ENCODE measurements at regions not wholly inside any gene's neighbourhood (a gene's known extent, or its start where the extent isn't known, plus 50 kb on each side); places are given as distances from the start of the nearest gene placed in this dataset.
"Not testable (repeated sequence)": the region's sequence is repeated elsewhere in the genome, so short reads cannot be mapped to it uniquely, and the experiment has no call there.

- no peak overlapping the region for H3K4me3 ChIP-seq (ENCODE audit: low read depth, low read length)
- no peak for TF ChIP-seq CTCF (IDR thresholded peaks at IDR 0.05; ENCODE audit: insufficient read depth, low read length, poor library complexity, severe bottlenecking)
- H3K36me3 ChIP-seq (ENCODE audit: control insufficient read depth, insufficient read depth, low read length) = no peaks in the 10 kb centered on the region
- DNase-seq (ENCODE audit: low read depth) = no peak
- no peaks in the 10 kb centered on the region for H3K27me3 ChIP-seq (ENCODE audit: control insufficient read depth, insufficient read depth, low read length)
Measured at GRCh38 chr3:110984456-110985250, 87.0 kb upstream of the NECTIN3 start.

- H3K27me3 ChIP-seq (ENCODE audit: control insufficient read depth, insufficient read depth, low read length) = no peaks in the 10 kb centered on the region
- no peak for DNase-seq (ENCODE audit: low read depth)
- no peak overlapping the region for H3K4me3 ChIP-seq (ENCODE audit: low read depth, low read length)
- no peak for TF ChIP-seq CTCF (IDR thresholded peaks at IDR 0.05; ENCODE audit: insufficient read depth, low read length, poor library complexity, severe bottlenecking)
- no peaks in the 10 kb centered on the region for H3K36me3 ChIP-seq (ENCODE audit: control insufficient read depth, insufficient read depth, low read length)
Measured at GRCh38 chr3:110989446-110989845, 82.2 kb upstream of the NECTIN3 start.

- Histone ChIP-seq H3K36me3 (ENCODE audit: control insufficient read depth, insufficient read depth, low read length) (no peaks in the 10 kb centered on the region), H3K4me3 (ENCODE audit: low read depth, low read length) (no peak overlapping the region), H3K27me3 (ENCODE audit: control insufficient read depth, insufficient read depth, low read length) (no peaks in the 10 kb centered on the region)
- DNase-seq (ENCODE audit: low read depth) = no peak
- no peak for TF ChIP-seq CTCF (IDR thresholded peaks at IDR 0.05; ENCODE audit: insufficient read depth, low read length, poor library complexity, severe bottlenecking)
Measured at GRCh38 chr3:110995461-110996231, 76.0 kb upstream of the NECTIN3 start.

GRCh38 chr3:110998766-110999165 lies 72.8 kb upstream of the NECTIN3 start:
- DNase-seq (ENCODE audit: low read depth); H3K4me3 ChIP-seq (ENCODE audit: low read depth, low read length); H3K36me3 ChIP-seq (ENCODE audit: control insufficient read depth, insufficient read depth, low read length); H3K27me3 ChIP-seq (ENCODE audit: control insufficient read depth, insufficient read depth, low read length): not testable (repeated sequence)

- not testable (repeated sequence) for DNase-seq (ENCODE audit: low read depth); H3K4me3 ChIP-seq (ENCODE audit: low read depth, low read length); H3K36me3 ChIP-seq (ENCODE audit: control insufficient read depth, insufficient read depth, low read length); H3K27me3 ChIP-seq (ENCODE audit: control insufficient read depth, insufficient read depth, low read length)
Measured at GRCh38 chr3:111006485-111006884, 65.1 kb upstream of the NECTIN3 start.

GRCh38 chr3:111012388-111013248 lies 59.0 kb upstream of the NECTIN3 start:
- H3K36me3 ChIP-seq (ENCODE audit: control insufficient read depth, insufficient read depth, low read length) = no peaks in the 10 kb centered on the region
- H3K4me3 ChIP-seq (ENCODE audit: low read depth, low read length) = no peak overlapping the region
- no peak for DNase-seq (ENCODE audit: low read depth)
- H3K27me3 ChIP-seq (ENCODE audit: control insufficient read depth, insufficient read depth, low read length) = no peaks in the 10 kb centered on the region
- TF ChIP-seq CTCF (IDR thresholded peaks at IDR 0.05; ENCODE audit: insufficient read depth, low read length, poor library complexity, severe bottlenecking) = no peak

Data from kidney epithelial cell (primary cell).